SK-N-SH (cell line): ENCODE measurements at regions not wholly inside any gene's neighbourhood (a gene's known extent, or its start where the extent isn't known, plus 50 kb on each side); places are given as distances from the start of the nearest gene placed in this dataset.

ENCODE experiments used
- CTCF ChIA-PET: fragments of 300-600, 350-600 bp; formaldehyde crosslinking; extraction: SDS; loops from one replicate; lab custom pipeline; 2021; lab: Yijun Ruan, JAX
- POLR2A ChIA-PET: fragments of 350-600 bp; sonication (Branson Sonifier 250); formaldehyde crosslinking; extraction: SDS; loops from one replicate; lab custom pipeline; 2020; ENCODE audit warnings: antibody characterized with exemption, inconsistent platforms; lab: Yijun Ruan, JAX
- DNase-seq: peaks from one replicate; pipeline ENCODE4 v3.0.0; 2012
- H2AFZ ChIP-seq: fragments of 200-600 bp; sonication (generic); 2 replicates; pipeline ENCODE4 v1.8.1; 2016; ENCODE audit warnings: antibody characterized with exemption, mild to moderate bottlenecking, low read depth
- H3F3A ChIP-seq: fragments of 200-600 bp; sonication (generic); replicated peaks from 2 replicates; pipeline ENCODE3; 2016; ENCODE audit warnings: antibody characterized with exemption, mild to moderate bottlenecking; ENCODE audit not compliant: insufficient read depth
- H3K27ac ChIP-seq, 2 experiments: fragments of 200-500 bp in 1 of 2; fragments of 200-600 bp in 1 of 2; sonication (Bioruptor generic) in 1 of 2; sonication (generic), shearing (Covaris generic) in 1 of 2; 2 replicates each; pipeline versions ENCODE4 v1.5.1 to v1.6.1; 2014 to 2016; ENCODE audit warnings: low read depth in 2 of 2, inconsistent platforms in 1 of 2, low read length in 1 of 2, mild to moderate bottlenecking in 1 of 2, mixed read lengths in 1 of 2
- H3K27me3 ChIP-seq: fragments of 200-600 bp; sonication (generic), shearing (Covaris generic); 2 replicates; pipeline ENCODE4 v1.6.1; 2016; ENCODE audit warnings: mixed run types; ENCODE audit not compliant: insufficient read depth
- H3K36me3 ChIP-seq, 2 experiments: fragments of 200-500 bp in 1 of 2; fragments of 200-600 bp in 1 of 2; sonication (Bioruptor generic) in 1 of 2; sonication (generic) in 1 of 2; replicated peaks in 1 of 2; 2 replicates each; pipeline versions ENCODE3 to v1.5.1; 2014 to 2016; ENCODE audit warnings: low read length in 1 of 2, mild to moderate bottlenecking in 1 of 2; ENCODE audit not compliant: insufficient read depth in 2 of 2, control insufficient read depth in 1 of 2
- H3K4me1 ChIP-seq, 2 experiments: fragments of 200-500 bp in 1 of 2; fragments of 200-600 bp in 1 of 2; sonication (Bioruptor generic) in 1 of 2; sonication (generic), shearing (Covaris generic) in 1 of 2; 2 replicates each; pipeline versions ENCODE4 v1.5.1 to v1.6.1; 2014 to 2016; ENCODE audit warnings: low read depth in 1 of 2, low read length in 1 of 2, mixed run types in 1 of 2; ENCODE audit not compliant: insufficient read depth in 2 of 2, control insufficient read depth in 1 of 2
- H3K4me2 ChIP-seq: fragments of 200-600 bp; sonication (generic), shearing (Covaris generic); 2 replicates; pipeline ENCODE4 v1.6.1; 2017; ENCODE audit warnings: mixed run types
- H3K4me3 ChIP-seq, 2 experiments: fragments of 200-500 bp in 1 of 2; fragments of 200-600 bp in 1 of 2; sonication (Bioruptor generic) in 1 of 2; sonication (generic), shearing (Covaris generic) in 1 of 2; 2 replicates each; pipeline versions ENCODE4 v1.5.1 to v1.8.1; 2014 to 2016; ENCODE audit warnings: low read depth in 2 of 2, inconsistent platforms in 1 of 2, low read length in 1 of 2, mild to moderate bottlenecking in 1 of 2, mixed read lengths in 1 of 2, moderate library complexity in 1 of 2
- H3K79me2 ChIP-seq: fragments of 200-600 bp; sonication (generic); 2 replicates; pipeline ENCODE4 v1.8.1; 2017; ENCODE audit warnings: mild to moderate bottlenecking; ENCODE audit not compliant: insufficient read depth
- H3K9ac ChIP-seq: fragments of 200-600 bp; sonication (generic); 2 replicates; pipeline ENCODE4 v1.6.1; 2017; ENCODE audit warnings: mixed run types
- H3K9me2 ChIP-seq: fragments of 200-600 bp; sonication (generic); 2 replicates; pipeline ENCODE4 v1.6.1; 2017; ENCODE audit warnings: mixed run types
- H3K9me3 ChIP-seq: fragments of 200-600 bp; sonication (generic); 2 replicates; pipeline ENCODE4 v1.6.1; 2017; ENCODE audit warnings: mixed run types, mild to moderate bottlenecking, moderate library complexity
- H4K20me1 ChIP-seq: fragments of 200-600 bp; sonication (generic); 2 replicates; pipeline ENCODE4 v1.6.1; 2017; ENCODE audit warnings: mild to moderate bottlenecking, mixed run types; ENCODE audit not compliant: insufficient read depth
- CHD2 ChIP-seq: fragments of 150-350 bp; IDR thresholded peaks from 2 replicates; pipeline ENCODE4 v1.6.1; 2018; ENCODE audit warnings: low read length; ENCODE audit not compliant: partially characterized antibody
- ELF1 ChIP-seq: IDR thresholded peaks from 2 replicates; pipeline ENCODE4 v1.4.0; 2012
- FOXM1 ChIP-seq: IDR thresholded peaks from 2 replicates; pipeline ENCODE4 v1.4.0; 2012; ENCODE audit warnings: low read depth, mild to moderate bottlenecking
- GABPA ChIP-seq: IDR thresholded peaks from 2 replicates; pipeline ENCODE4 v1.4.0; 2012; ENCODE audit warnings: low read depth, mild to moderate bottlenecking
- GATA2 ChIP-seq: sonication (generic); formaldehyde crosslinking; IDR thresholded peaks from 2 replicates; pipeline ENCODE4 v1.5.0; 2020; ENCODE audit warnings: mild to moderate bottlenecking, missing genetic modification reagents
- IRF3 ChIP-seq: fragments of 150-350 bp; IDR thresholded peaks from 2 replicates; pipeline ENCODE4 v1.6.1; 2016; ENCODE audit warnings: mild to moderate bottlenecking, low read depth, low read length
- JUND ChIP-seq: IDR thresholded peaks from 2 replicates; pipeline ENCODE4 v1.4.0; 2012
- MAX ChIP-seq: IDR thresholded peaks from 2 replicates; pipeline ENCODE4 v1.4.0; 2012; ENCODE audit warnings: low read depth
- MEF2A ChIP-seq: IDR thresholded peaks from 2 replicates; pipeline ENCODE4 v1.4.0; 2012; ENCODE audit warnings: low read depth, borderline replicate concordance
- NRF1 ChIP-seq: IDR thresholded peaks from 2 replicates; pipeline ENCODE4 v1.6.1; 2012; ENCODE audit warnings: low read depth, mild to moderate bottlenecking, low read length
- PBX3 ChIP-seq: IDR thresholded peaks from 2 replicates; pipeline ENCODE4; 2012
- POLR2AphosphoS5 ChIP-seq: IDR thresholded peaks from 2 replicates; pipeline ENCODE4 v1.6.1; 2012; ENCODE audit warnings: low read depth, low read length
- RAD21 ChIP-seq: IDR thresholded peaks from 2 replicates; pipeline ENCODE4 v1.6.1; 2012; ENCODE audit warnings: mild to moderate bottlenecking, low read length
- REST ChIP-seq: IDR thresholded peaks from 2 replicates; pipeline ENCODE4 v1.6.1; 2012; ENCODE audit warnings: mild to moderate bottlenecking, low read depth, low read length, moderate library complexity
- SIN3A ChIP-seq: IDR thresholded peaks from 2 replicates; pipeline ENCODE4 v1.6.1; 2012; ENCODE audit warnings: low read depth, mild to moderate bottlenecking, low read length, moderate library complexity, borderline replicate concordance
- TEAD4 ChIP-seq: IDR thresholded peaks from 2 replicates; pipeline ENCODE4 v1.4.0; 2012; ENCODE audit warnings: mild to moderate bottlenecking, borderline replicate concordance; ENCODE audit not compliant: insufficient read depth
- USF1 ChIP-seq: IDR thresholded peaks from 2 replicates; pipeline ENCODE4 v1.4.0; 2012; ENCODE audit warnings: low read depth, borderline replicate concordance
- YY1 ChIP-seq: IDR thresholded peaks from 2 replicates; pipeline ENCODE4 v1.4.0; 2012; ENCODE audit warnings: low read depth, mild to moderate bottlenecking
- WGBS: methylation state at CpG from one replicate; pipeline ENCODE4 v1.1.6; 2017; ENCODE audit warnings: low lambda C conversion rate; 5-methylcytosine and 5-hydroxymethylcytosine counted together
- TF ChIP-seq, protein P1 (sequence below): fragments of 150-350 bp; IDR thresholded peaks from 2 replicates; pipeline ENCODE4 v1.6.1; 2017; ENCODE audit warnings: antibody characterized with exemption, low read length, low read depth, borderline replicate concordance

- H3K27ac ChIP-seq: no peak overlapping the region
- no peaks in the 10 kb centered on the region for H3K27me3 ChIP-seq
- no peaks in the 10 kb centered on the region for H3K9me3 ChIP-seq
- no peaks in the 10 kb centered on the region for H3K36me3 ChIP-seq
- CTCF ChIA-PET: interaction anchor here (0.8 kb wide), 1 partner anchor 23 kb away, joined by 3 read pairs; no protein-coding TSS in a partner anchor
- H3K79me2 ChIP-seq: no peaks in the 10 kb centered on the region
- POLR2A ChIA-PET: no interaction called here
- no peaks in the 10 kb centered on the region for H3K9me2 ChIP-seq
- WGBS: 65% methylated on average over 12 of the region's 12 CpGs
- no peak overlapping the region for H3K4me2 ChIP-seq
- no peaks in the 10 kb centered on the region for H3K4me1 ChIP-seq
- H4K20me1 ChIP-seq: no peaks in the 10 kb centered on the region
- no peak for TF ChIP-seq GABPA
- TF ChIP-seq MEF2A: no peak
- TF ChIP-seq REST: no peak
- no peak for TF ChIP-seq PBX3
- no peak for TF ChIP-seq MAX
- no peak for TF ChIP-seq GATA2 (CRISPR knock-in tag)
- H3K9ac ChIP-seq: no peak overlapping the region
- no peak for DNase-seq
- H3K4me3 ChIP-seq: no peak overlapping the region
- no peak overlapping the region for H2AFZ ChIP-seq
- no peaks in the 10 kb centered on the region for H3F3A ChIP-seq
Measured at GRCh38 chr1:60540141-60540540, 466.6 kb upstream of the C1orf87 start.

DNA sequence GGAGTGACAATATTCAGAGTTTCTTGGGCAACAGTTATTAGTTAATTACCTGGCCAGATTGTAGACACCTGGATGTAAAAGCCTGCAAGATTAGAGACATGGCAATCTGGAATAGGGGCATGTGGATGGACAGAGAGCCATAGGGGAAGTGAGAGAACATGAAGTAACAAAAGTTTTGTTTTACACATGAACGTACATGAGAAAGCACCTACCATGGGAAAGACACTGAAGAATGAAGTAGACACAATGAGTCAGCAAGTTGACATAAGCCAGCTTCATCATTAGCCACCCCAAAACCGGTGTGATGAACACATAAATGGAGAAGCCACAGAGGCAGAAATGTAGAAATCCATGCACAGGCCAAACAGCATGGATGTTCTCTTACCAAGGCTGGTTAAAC lies 462.1 kb upstream of the C1orf87 start:
- no peaks in the 10 kb centered on the region for H3K9me3 ChIP-seq
- H2AFZ ChIP-seq: no peak overlapping the region
- H3F3A ChIP-seq: no peaks in the 10 kb centered on the region
- H3K4me2 ChIP-seq: no peak overlapping the region
- TF ChIP-seq, protein P1, sequence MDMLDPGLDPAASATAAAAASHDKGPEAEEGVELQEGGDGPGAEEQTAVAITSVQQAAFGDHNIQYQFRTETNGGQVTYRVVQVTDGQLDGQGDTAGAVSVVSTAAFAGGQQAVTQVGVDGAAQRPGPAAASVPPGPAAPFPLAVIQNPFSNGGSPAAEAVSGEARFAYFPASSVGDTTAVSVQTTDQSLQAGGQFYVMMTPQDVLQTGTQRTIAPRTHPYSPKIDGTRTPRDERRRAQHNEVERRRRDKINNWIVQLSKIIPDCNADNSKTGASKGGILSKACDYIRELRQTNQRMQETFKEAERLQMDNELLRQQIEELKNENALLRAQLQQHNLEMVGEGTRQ: no peak
- no peak for TF ChIP-seq POLR2AphosphoS5
- no peak for TF ChIP-seq RAD21
- no peak for TF ChIP-seq SIN3A
- no peak for TF ChIP-seq CHD2
- TF ChIP-seq JUND: no peak
- no peak for TF ChIP-seq IRF3
- no peak for TF ChIP-seq MEF2A
- no peak for TF ChIP-seq PBX3
- TF ChIP-seq YY1: no peak
- TF ChIP-seq FOXM1: no peak
- no peak for TF ChIP-seq NRF1
- no peak for TF ChIP-seq TEAD4
- TF ChIP-seq ELF1: no peak
- TF ChIP-seq USF1: no peak
- CTCF ChIA-PET: interaction anchor here (1.2 kb wide), 1 partner anchor 564 kb away, joined by 4 read pairs; no protein-coding TSS in a partner anchor
- no peak overlapping the region for H3K27ac ChIP-seq
- DNase-seq: no peak
- H3K9ac ChIP-seq: no peak overlapping the region
- no peaks in the 10 kb centered on the region for H3K36me3 ChIP-seq
- no peaks in the 10 kb centered on the region for H3K79me2 ChIP-seq
- no peaks in the 10 kb centered on the region for H3K27me3 ChIP-seq
- no peaks in the 10 kb centered on the region for H3K9me2 ChIP-seq
- H3K4me3 ChIP-seq: no peak overlapping the region
- no peaks in the 10 kb centered on the region for H3K4me1 ChIP-seq
- POLR2A ChIA-PET: no interaction called here
- H4K20me1 ChIP-seq: no peaks in the 10 kb centered on the region
- WGBS: 9% methylated on average over 2 of the region's 2 CpGs
